ENCODE measurements at regions not wholly inside any gene's neighbourhood (a gene's known extent, or its start where the extent isn't known, plus 50 kb on each side); places are given as distances from the start of the nearest gene placed in this dataset.

GRCh38 chr2:181810823-181811695, 80.5 kb upstream of the ITPRID2 start:
- no peak for DNase-seq (ENCODE audit: low spot score)
- TF ChIP-seq CTCF (IDR thresholded peaks at IDR 0.05; ENCODE audit: extremely low read depth, missing control alignments): no peak

DNA sequence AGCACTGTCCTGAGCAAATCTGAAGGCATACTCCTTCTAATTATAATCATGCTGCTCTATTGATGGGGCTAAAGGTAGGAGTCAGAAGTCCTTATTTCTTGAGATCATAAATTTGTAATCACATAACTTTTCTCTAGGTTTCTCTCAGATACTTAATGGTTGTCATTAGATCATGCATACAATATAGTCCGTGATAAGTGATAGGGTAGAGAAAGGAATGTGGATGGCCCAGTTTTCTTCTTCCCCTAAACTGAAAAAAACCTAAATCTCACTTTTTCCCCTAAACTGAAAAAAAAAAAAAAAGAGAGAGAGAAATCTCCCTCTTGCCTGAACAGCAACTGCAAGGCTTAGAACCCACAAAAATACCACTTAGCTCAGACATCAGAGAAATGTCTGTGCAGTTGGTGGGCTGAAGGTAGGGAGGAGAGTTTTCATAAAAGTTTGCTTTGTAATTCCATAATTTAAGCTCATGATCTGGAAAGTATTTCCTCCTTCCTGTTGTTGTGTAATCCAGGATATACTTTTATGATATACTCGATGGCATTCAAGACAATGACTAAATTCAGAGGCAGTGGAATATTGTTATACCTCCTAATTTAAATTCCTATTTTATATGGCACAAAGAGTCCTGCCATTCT, 79.3 kb upstream of the ITPRID2 start:
- DNase-seq (ENCODE audit: low spot score): no peak
- no peak for TF ChIP-seq CTCF (IDR thresholded peaks at IDR 0.05; ENCODE audit: extremely low read depth, missing control alignments)

DNA sequence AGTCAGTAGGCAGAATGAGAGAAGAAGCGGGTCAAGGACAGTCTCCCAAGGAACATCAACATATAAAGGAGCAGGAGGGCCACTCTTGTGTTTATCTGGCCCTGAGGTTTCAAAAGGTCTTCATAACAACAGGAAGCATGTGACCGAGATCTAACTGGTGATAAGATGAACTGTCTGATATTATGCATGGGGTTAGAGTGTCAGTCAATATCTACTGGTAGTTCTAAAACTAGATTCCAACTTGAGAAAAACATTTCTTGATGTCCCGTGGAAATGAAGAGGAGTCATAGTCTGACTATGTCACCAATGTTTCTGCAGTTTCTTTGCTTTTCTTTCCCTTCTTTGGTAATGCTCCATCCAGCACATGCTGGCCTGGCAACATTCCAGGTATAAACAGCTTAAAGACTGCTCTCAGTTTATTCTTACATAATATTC, 77.5 kb upstream of the ITPRID2 start:
- TF ChIP-seq CTCF (IDR thresholded peaks at IDR 0.05; ENCODE audit: extremely low read depth, missing control alignments): no peak
- no peak for DNase-seq (ENCODE audit: low spot score)

- TF ChIP-seq CTCF (IDR thresholded peaks at IDR 0.05; ENCODE audit: extremely low read depth, missing control alignments): no peak
- DNase-seq (ENCODE audit: low spot score): no peak
Observed at GRCh38 chr2:181817509-181817908, 74.0 kb upstream of the ITPRID2 start.

DNA sequence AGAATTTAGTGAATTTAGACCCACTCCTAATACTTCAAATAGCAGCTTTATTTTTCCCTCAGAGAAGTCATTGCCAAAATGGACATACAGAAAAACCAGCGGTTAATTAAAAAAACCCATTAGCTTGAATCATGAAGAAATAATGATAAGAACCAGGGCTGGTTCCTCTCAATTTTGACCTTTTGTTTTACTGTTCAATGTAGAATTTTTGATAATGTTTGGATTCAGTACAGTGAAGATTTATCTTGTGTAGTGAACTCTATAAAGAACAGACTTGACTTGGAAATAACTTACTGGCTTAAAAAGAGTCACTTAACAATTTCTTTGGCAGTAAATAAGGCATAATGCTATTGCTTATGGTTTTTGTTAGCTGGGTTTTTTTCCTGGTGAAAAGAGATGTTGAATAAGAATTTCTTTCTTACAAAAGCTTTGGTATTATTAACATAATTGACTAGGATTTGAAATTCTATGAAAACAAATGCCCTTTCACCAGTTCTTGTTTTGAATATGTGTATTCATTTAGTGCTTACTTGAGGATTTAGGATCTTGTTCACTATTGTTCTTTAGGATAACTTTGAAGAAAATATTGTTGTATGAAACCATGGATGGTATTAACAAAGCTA, 73.4 kb upstream of the ITPRID2 start:
- DNase-seq (ENCODE audit: low spot score): no peak
- no peak for TF ChIP-seq CTCF (IDR thresholded peaks at IDR 0.05; ENCODE audit: extremely low read depth, missing control alignments)

- no peak for TF ChIP-seq CTCF (IDR thresholded peaks at IDR 0.05; ENCODE audit: extremely low read depth, missing control alignments)
Observed at GRCh38 chr2:181818840-181819239, 72.7 kb upstream of the ITPRID2 start.

GRCh38 chr2:181821049-181821448, 70.5 kb upstream of the ITPRID2 start:
- no peak for DNase-seq (ENCODE audit: low spot score)
- no peak for TF ChIP-seq CTCF (IDR thresholded peaks at IDR 0.05; ENCODE audit: extremely low read depth, missing control alignments)

More at GRCh38 chr2:181818840-181819239, 72.7 kb upstream of the ITPRID2 start:
- no peak for DNase-seq (ENCODE audit: low spot score)

Measured in GM20000 (cell line).